ENCODE measurements at regions not wholly inside any gene's neighbourhood (a gene's known extent, or its start where the extent isn't known, plus 50 kb on each side); places are given as distances from the start of the nearest gene placed in this dataset.
A peak's percentile ranks its signal among the peaks of the same experiment; 100 is the strongest.

GRCh38 chr6:154578004-154578559, 67.6 kb upstream of the CNKSR3 start:
- no peak overlapping the region for H3K4me3 ChIP-seq (replicated peaks; ENCODE audit: low read depth, low read length)
- no peak for DNase-seq (ENCODE audit: low read depth)
- no peak for TF ChIP-seq CTCF (IDR thresholded peaks at IDR 0.05; ENCODE audit: low read length, missing control alignments)

DNA sequence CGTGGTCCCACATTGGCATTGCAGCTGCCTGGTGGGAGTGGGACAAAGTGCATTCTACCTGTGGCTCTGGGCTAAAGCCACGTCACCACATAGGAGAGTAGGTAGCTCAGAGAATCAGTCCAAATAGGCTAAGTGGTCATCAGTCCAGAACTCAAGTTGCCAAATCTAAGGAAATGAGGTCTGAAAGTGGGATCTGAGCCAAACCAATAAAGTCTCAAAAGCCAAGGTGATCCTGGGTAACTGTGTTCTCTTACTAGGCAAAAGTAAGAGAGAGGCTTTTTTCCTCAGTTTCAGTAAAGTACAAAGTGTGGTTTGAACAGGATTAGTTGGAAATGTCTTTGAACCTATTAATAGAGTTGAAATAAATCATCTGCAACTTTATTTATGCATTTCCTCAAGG, 68.6 kb upstream of the CNKSR3 start:
- TF ChIP-seq CTCF (IDR thresholded peaks at IDR 0.05; ENCODE audit: low read length, missing control alignments) = no peak
- DNase-seq (ENCODE audit: low read depth) = peak; percentile 16
- H3K4me3 ChIP-seq (replicated peaks; ENCODE audit: low read depth, low read length) = no peak overlapping the region

DNA sequence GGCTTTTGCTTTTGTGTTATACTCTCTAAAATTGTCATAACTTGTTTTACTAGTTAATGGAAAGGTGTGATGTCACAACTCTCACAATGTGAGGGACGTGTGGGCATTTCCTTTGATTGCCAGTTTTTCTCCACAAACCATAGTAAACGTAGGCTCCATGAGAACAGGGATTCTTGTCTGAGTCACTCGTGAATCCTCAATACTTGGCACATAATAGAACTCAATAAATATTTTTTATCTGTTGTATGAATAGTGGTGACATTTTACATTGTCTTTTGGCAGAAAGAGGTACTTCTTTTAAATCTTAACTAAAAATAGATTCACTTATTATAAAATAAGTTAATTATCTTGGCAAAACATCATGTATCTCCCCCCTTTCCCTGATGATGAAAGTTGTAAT, 69.0 kb upstream of the CNKSR3 start:
- DNase-seq (ENCODE audit: low read depth) = no peak
- no peak for TF ChIP-seq CTCF (IDR thresholded peaks at IDR 0.05; ENCODE audit: low read length, missing control alignments)

GRCh38 chr6:154580397-154581135, 70.1 kb upstream of the CNKSR3 start:
- DNase-seq (ENCODE audit: low read depth) = no peak
- TF ChIP-seq CTCF (IDR thresholded peaks at IDR 0.05; ENCODE audit: low read length, missing control alignments) = no peak
- no peak overlapping the region for H3K4me3 ChIP-seq (replicated peaks; ENCODE audit: low read depth, low read length)

More for the DNA sequence above, 69.0 kb upstream of the CNKSR3 start:
- no peak overlapping the region for H3K4me3 ChIP-seq (replicated peaks; ENCODE audit: low read depth, low read length)

GRCh38 chr6:154582696-154583095, 72.2 kb upstream of the CNKSR3 start:
- TF ChIP-seq CTCF (IDR thresholded peaks at IDR 0.05; ENCODE audit: low read length, missing control alignments) = no peak
- no peak overlapping the region for H3K4me3 ChIP-seq (replicated peaks; ENCODE audit: low read depth, low read length)
- DNase-seq (ENCODE audit: low read depth) = no peak

GRCh38 chr6:154583546-154584188, 73.2 kb upstream of the CNKSR3 start:
- no peak for DNase-seq (ENCODE audit: low read depth)
- TF ChIP-seq CTCF (IDR thresholded peaks at IDR 0.05; ENCODE audit: low read length, missing control alignments) = no peak
- H3K4me3 ChIP-seq (replicated peaks; ENCODE audit: low read depth, low read length) = no peak overlapping the region
